GM06990 (cell line): ENCODE measurements at regions not wholly inside any gene's neighbourhood (a gene's known extent, or its start where the extent isn't known, plus 50 kb on each side); places are given as distances from the start of the nearest gene placed in this dataset.

Source experiments
- DNase-seq: peaks from one replicate; pipeline ENCODE4 v3.0.0-alpha.2; 2011; ENCODE audit not compliant: insufficient read length; ENCODE audit errors: extremely low read depth
- H3K27me3 ChIP-seq: replicated peaks from 2 replicates; pipeline ENCODE4 v1.6.0; 2011; ENCODE audit warnings: low read length; ENCODE audit not compliant: control insufficient read depth, insufficient read depth
- H3K36me3 ChIP-seq: 2 replicates; pipeline ENCODE4 v1.5.1; 2011; ENCODE audit warnings: low read length; ENCODE audit not compliant: control insufficient read depth, insufficient read depth
- H3K4me3 ChIP-seq: replicated peaks from 2 replicates; pipeline ENCODE4 v1.5.1; 2011; ENCODE audit warnings: low read depth, mild to moderate bottlenecking, control low read depth, low read length
- CTCF ChIP-seq: IDR thresholded peaks from 2 replicates; pipeline ENCODE4 v1.5.1; 2011; ENCODE audit warnings: low read length, control low read depth, mild to moderate bottlenecking, inconsistent platforms; ENCODE audit not compliant: insufficient read depth, poor library complexity, severe bottlenecking

- no peaks in the 10 kb centered on the region for H3K36me3 ChIP-seq
- no peaks in the 10 kb centered on the region; the same call in none of the 2 replicates for H3K27me3 ChIP-seq
- no peak for TF ChIP-seq CTCF
- no peak overlapping the region for H3K4me3 ChIP-seq
- DNase-seq, result no peak
Observed at GRCh38 chr9:86662890-86663468, 284.3 kb downstream of the GAS1 start.

GRCh38 chr9:86660146-86660943, 287.0 kb downstream of the GAS1 start:
- no peak overlapping the region for H3K4me3 ChIP-seq
- no peak for TF ChIP-seq CTCF
- no peak for DNase-seq
- no peaks in the 10 kb centered on the region for H3K36me3 ChIP-seq
- H3K27me3 ChIP-seq, result no peaks in the 10 kb centered on the region; the same call in 1 of the 2 replicates

GRCh38 chr9:86659413-86660046, 287.8 kb downstream of the GAS1 start:
- Histone ChIP-seq H3K27me3 (no peaks in the 10 kb centered on the region; the same call in 1 of the 2 replicates), H3K4me3 (no peak overlapping the region), H3K36me3 (no peaks in the 10 kb centered on the region)
- no peak for DNase-seq
- no peak for TF ChIP-seq CTCF

GRCh38 chr9:86655147-86655546, 292.2 kb downstream of the GAS1 start:
- Histone ChIP-seq H3K27me3 (no peaks in the 10 kb centered on the region; the same call in 1 of the 2 replicates), H3K4me3 (no peak overlapping the region), H3K36me3 (no peaks in the 10 kb centered on the region)
- TF ChIP-seq CTCF, result no peak
- DNase-seq, result no peak

- no peak for DNase-seq
- no peaks in the 10 kb centered on the region for H3K36me3 ChIP-seq
- no peak for TF ChIP-seq CTCF
Observed at GRCh38 chr9:86653466-86653865, 293.8 kb downstream of the GAS1 start.

More at GRCh38 chr9:86653466-86653865, 293.8 kb downstream of the GAS1 start:
- no peaks in the 10 kb centered on the region for H3K27me3 ChIP-seq
- no peak overlapping the region for H3K4me3 ChIP-seq
